VCaP (cell line): ENCODE measurements at regions not wholly inside any gene's neighbourhood (a gene's known extent, or its start where the extent isn't known, plus 50 kb on each side); places are given as distances from the start of the nearest gene placed in this dataset.

ENCODE experiments used
- H3K27ac ChIP-seq: fragments of 450-650 bp; 2 replicates; pipeline ENCODE4 v1.5.1; 2017
- CTCF ChIP-seq: fragments of 450-650 bp; conservative IDR thresholded peaks from 2 replicates; pipeline ENCODE4 v1.5.1; 2017; ENCODE audit warnings: mild to moderate bottlenecking, moderate library complexity

DNA sequence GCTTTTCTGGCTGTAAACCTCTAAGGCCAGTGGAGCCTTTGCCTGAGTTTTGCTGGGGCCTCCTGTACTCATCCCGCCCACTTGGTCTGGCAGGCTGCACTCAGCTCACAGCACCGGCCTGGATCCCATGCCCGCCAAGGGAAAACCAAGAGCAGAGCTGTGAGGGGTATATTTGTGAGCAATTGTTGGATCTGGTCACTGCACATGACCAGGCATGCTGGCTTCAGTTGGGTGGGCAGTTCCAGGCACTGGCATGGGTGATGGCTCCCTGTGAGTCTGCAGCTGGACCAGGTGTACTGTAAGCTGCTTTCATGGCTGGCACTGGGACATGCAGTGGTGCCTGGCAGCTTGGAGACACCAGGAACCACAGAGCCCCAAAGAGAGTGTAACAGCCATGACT lies 563.1 kb upstream of the RGS18 start:
- no peak for TF ChIP-seq CTCF
- H3K27ac ChIP-seq, result no peak overlapping the region

GRCh38 chr1:191608367-191608766 lies 549.9 kb upstream of the RGS18 start:
- no peak overlapping the region for H3K27ac ChIP-seq
- no peak for TF ChIP-seq CTCF

DNA sequence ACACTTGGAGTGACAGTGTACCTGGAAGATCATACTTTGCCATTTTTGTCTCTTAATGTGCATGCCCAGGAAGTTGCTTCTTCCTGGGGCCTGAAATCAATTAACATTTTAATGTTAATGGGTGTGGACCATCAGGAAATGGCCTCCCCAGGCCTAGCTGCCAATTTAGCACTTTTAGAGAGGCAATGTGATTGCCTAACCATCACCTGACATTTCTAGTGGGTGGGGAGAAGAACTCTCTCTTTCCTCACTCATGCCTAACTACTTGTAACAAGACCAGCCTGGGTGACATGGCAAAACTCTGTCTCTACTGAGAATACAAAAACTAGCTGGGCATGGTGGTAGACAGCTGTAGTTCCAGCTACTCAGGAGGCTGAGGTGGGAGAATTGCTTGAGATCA lies 549.0 kb upstream of the RGS18 start:
- H3K27ac ChIP-seq, result no peak overlapping the region
- no peak for TF ChIP-seq CTCF

DNA sequence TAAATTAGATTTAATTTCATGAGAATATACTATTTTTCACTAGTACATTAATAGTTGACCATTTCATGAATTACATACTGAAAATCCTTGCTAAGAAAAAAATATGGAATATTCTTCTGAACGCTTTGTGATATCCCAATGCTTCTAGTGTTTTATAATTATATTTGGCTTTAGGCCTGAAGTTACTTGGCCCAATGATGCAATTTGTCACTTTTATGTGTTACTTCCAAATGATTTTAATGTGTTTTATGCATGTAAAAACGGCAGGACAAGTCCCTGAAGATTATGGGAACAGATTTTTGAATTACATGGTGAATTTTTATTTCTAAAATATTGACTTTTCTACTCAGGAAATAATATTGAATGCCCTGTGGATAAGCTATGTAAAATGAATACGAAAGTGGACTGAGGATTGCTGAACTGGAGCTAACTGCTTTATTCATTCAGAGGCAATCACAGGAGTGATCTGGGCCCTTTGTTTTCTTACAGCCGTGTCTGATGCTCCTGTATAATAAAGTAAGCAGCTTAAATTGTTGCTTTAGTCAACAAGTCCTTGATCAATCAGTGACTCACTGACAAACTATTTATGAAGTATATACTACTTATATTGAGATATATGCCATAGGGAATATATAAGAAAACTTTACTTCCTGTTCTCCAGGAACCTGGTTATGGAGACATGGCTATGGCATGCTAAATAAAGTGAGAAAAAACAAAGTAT lies 543.0 kb upstream of the RGS18 start:
- no peak overlapping the region for H3K27ac ChIP-seq
- TF ChIP-seq CTCF, result no peak

GRCh38 chr1:191618181-191618580 lies 540.1 kb upstream of the RGS18 start:
- TF ChIP-seq CTCF, result no peak
- H3K27ac ChIP-seq, result no peak overlapping the region

DNA sequence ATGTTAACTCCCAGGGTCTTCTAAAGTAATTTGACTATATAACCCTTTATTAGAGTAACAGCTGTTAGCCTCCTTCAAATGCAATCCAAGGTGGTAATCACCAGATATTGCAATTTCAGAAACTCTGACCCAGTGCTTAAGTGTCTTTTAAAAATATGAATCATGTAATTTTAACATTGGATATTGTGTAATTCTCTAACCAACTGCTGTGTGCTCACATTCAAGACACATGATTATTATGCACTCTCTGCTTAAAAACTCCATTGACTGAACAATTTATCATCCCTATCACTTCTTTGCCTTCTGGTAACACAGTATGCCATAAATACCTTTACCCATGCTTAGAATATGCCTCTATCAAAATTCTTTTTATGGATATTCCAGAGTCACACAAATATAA lies 537.4 kb upstream of the RGS18 start:
- no peak overlapping the region for H3K27ac ChIP-seq
- no peak for TF ChIP-seq CTCF

- no peak overlapping the region for H3K27ac ChIP-seq
- TF ChIP-seq CTCF, result no peak
Measured at GRCh38 chr1:191624044-191624443, 534.2 kb upstream of the RGS18 start.
